Right lung (tissue), 2 donors: ENCODE measurements at regions not wholly inside any gene's neighbourhood (a gene's known extent, or its start where the extent isn't known, plus 50 kb on each side); places are given as distances from the start of the nearest gene placed in this dataset.

Experiments used
- DNase-seq, 2 donors: peaks; one replicate each; pipeline ENCODE4 v3.0.0-alpha.2; 2013

GRCh38 chr4:158008551-158009218 lies 164.1 kb downstream of the GASK1B start:
- no peak for DNase-seq

GRCh38 chr4:158007566-158007965 lies 165.3 kb downstream of the GASK1B start:
- DNase-seq = no peak

GRCh38 chr4:158006990-158007389 lies 165.8 kb downstream of the GASK1B start:
- peak; percentile 36 to 40 for DNase-seq

GRCh38 chr4:158005021-158005420 lies 167.8 kb downstream of the GASK1B start:
- no peak for DNase-seq

GRCh38 chr4:158004101-158004500 lies 168.7 kb downstream of the GASK1B start:
- no peak for DNase-seq

- DNase-seq = no peak
Observed at GRCh38 chr4:158003212-158003611, 169.6 kb downstream of the GASK1B start.

GRCh38 chr4:158002173-158002572 lies 170.7 kb downstream of the GASK1B start:
- DNase-seq = no peak

GRCh38 chr4:158001756-158002155 lies 171.1 kb downstream of the GASK1B start:
- no peak for DNase-seq

GRCh38 chr4:157999723-158000122 lies 173.1 kb downstream of the GASK1B start:
- DNase-seq = no peak

- DNase-seq = no peak
Observed at GRCh38 chr4:157997296-157997695, 175.5 kb downstream of the GASK1B start.

- DNase-seq = no peak
Observed at GRCh38 chr4:157996061-157997028, 176.5 kb downstream of the GASK1B start.

GRCh38 chr4:157994863-157995262 lies 178.0 kb downstream of the GASK1B start:
- DNase-seq = no peak

GRCh38 chr4:157992948-157993839 lies 179.6 kb downstream of the GASK1B start:
- no peak for DNase-seq

- DNase-seq = peak; percentile 65 to 76
Observed at GRCh38 chr4:157992038-157992705, 180.7 kb downstream of the GASK1B start.

GRCh38 chr4:157988641-157989040 lies 184.2 kb downstream of the GASK1B start:
- no peak for DNase-seq

- no peak for DNase-seq
Observed at GRCh38 chr4:157984285-157984911, 188.4 kb downstream of the GASK1B start.

- no peak for DNase-seq
Observed at GRCh38 chr4:157983300-157983699, 189.5 kb downstream of the GASK1B start.

- DNase-seq = no peak
Observed at GRCh38 chr4:157980158-157980557, 192.7 kb downstream of the GASK1B start.

- peak; percentile 45 to 53 for DNase-seq
Observed at GRCh38 chr4:157978680-157979361, 194.0 kb downstream of the GASK1B start.

- DNase-seq = no peak
Observed at GRCh38 chr4:157977086-157977485, 195.7 kb downstream of the GASK1B start.
